GM18909 (cell line): ENCODE measurements at regions not wholly inside any gene's neighbourhood (a gene's known extent, or its start where the extent isn't known, plus 50 kb on each side); places are given as distances from the start of the nearest gene placed in this dataset.

Experiments
- ATAC-seq: cut with Tn5 transposase; IDR thresholded peaks from one replicate; pipeline ENCODE4 v1.9.1; 2021; ENCODE audit warnings: mild to moderate bottlenecking; ENCODE audit not compliant: unreplicated experiment, poor library complexity

- no peak for ATAC-seq
Observed at GRCh38 chr21:16070207-16070651, 340.4 kb downstream of the USP25 start.

- ATAC-seq = no peak
Observed at GRCh38 chr21:16071092-16071491, 341.3 kb downstream of the USP25 start.

GRCh38 chr21:16071761-16072160 lies 342.0 kb downstream of the USP25 start:
- ATAC-seq = no peak

DNA sequence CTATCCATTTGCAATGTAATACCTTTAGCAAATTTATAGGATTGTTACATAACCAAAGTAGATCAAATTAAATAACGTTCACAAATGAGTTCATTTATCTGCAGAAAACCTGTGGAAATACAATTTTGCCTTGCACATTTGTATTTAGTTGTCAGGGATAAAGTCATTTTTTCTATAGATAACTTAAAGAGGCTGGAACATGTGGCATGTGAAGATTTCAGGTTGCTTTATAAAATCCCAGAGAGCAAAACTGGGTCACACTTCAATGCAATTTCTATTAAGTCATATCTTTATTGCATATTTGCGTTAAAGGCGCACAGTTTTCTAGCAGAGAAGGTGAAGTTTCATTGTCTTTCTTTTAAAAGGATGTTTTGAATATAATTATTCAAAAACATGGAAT lies 342.4 kb downstream of the USP25 start:
- no peak for ATAC-seq

DNA sequence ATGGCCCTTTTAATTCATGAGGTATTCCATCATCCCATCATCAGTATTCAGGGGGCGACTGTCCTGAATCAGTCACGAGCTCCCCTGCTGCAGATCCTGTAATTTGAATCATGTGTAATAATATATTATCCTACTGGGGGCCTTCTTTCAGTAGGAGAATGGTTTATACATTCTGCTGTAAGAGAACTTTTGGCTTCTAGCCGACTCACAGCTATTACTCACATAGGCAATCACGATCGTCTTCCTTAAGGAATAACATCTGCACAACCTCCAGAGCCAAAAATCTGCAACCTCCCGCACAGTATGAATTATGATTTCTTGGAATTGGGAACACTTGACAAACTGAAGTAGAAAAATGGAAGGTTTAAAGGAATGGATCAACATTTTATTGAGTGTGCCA lies 343.0 kb downstream of the USP25 start:
- no peak for ATAC-seq

DNA sequence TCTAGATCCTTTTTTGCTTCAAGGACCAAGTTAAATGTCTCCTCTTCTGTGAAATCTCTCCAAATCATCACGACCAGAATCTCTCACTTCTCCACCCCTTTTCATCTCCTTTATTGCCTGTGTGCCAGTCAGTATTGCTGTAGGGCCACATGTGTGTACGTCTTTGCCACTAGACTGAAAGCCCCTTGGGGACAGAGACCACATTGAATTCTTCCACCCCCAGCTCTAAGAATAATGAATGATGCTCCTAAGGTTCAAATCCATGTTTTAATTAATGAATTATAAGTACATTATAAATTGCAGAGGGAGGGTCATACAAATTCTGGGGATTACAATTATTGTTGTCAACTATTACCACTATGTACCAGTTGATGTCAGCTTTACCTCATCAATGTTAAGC lies 343.8 kb downstream of the USP25 start:
- no peak for ATAC-seq

DNA sequence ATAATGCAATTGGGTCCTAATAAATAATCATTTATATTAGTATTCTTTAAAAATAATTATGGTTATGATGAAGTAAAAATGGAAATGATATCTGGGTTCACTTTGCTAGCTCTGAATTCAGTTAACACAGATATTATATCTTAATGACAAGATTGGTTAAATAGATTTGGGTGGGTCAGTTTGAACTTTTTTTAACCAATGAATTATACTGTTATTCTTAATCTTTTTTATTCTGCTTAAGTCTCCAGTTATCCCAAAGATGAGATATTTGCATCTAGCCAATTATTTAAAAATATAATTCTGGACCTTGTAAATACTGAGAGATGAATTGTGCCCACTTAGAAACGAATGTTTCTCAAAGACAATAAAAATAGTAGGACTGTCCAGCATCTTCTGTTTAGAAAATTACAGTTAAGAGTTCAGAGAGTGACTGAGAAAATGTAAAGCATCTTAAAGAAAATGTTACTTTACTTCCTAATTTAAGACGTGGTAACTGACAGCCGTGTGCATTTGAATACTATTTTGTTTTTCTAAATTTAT lies 345.2 kb downstream of the USP25 start:
- no peak for ATAC-seq

DNA sequence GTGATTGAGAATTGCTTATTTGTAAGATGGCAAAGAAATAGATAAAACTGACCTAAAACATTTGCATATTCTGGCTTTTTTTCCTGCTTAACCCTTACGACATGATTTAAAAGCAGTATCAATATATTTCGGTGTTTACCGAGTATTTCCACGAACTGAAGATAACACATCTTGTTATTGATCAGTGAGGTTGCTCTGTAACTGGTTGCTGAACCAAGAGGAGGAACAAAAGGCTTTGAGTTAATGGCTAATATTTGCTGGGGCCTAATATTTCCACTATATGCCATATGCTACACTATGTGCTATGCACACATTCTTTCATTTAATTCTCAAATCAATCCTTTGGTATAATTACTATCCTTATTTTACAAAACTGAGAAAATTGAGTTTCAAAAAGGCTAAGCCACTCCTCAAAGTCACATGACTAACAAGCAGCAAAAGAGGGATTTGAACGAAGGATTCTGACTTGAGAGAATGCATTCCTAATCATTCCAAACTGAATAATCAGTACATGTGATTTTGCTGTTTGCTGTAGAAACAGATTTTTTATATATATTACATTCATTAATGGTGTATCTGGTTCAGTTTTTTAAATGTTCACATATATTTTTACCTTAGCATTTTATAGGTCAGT lies 346.0 kb downstream of the USP25 start:
- ATAC-seq = no peak

GRCh38 chr21:16076465-16076864 lies 346.7 kb downstream of the USP25 start:
- ATAC-seq = no peak

GRCh38 chr21:16078382-16078781 lies 348.6 kb downstream of the USP25 start:
- ATAC-seq = no peak

DNA sequence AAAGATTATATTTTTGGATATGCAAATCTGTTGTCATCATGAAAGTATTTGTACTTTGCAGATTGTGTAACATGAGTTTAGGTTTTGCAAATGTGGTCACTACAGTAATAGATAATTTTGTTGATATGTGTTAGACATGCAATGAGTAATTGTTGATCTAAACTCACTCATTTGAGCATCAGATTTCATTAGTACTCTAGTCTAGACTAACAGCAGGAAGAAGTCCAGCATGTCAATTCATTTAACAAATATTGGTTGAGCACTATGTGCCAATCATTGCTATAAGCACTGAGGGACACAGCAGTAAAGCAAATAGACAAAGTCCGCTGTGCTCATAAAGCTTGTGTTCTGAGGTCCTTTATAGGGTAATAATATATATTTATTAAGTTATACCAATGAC lies 350.0 kb downstream of the USP25 start:
- ATAC-seq = no peak

GRCh38 chr21:16081304-16081703 lies 351.5 kb downstream of the USP25 start:
- ATAC-seq = no peak

DNA sequence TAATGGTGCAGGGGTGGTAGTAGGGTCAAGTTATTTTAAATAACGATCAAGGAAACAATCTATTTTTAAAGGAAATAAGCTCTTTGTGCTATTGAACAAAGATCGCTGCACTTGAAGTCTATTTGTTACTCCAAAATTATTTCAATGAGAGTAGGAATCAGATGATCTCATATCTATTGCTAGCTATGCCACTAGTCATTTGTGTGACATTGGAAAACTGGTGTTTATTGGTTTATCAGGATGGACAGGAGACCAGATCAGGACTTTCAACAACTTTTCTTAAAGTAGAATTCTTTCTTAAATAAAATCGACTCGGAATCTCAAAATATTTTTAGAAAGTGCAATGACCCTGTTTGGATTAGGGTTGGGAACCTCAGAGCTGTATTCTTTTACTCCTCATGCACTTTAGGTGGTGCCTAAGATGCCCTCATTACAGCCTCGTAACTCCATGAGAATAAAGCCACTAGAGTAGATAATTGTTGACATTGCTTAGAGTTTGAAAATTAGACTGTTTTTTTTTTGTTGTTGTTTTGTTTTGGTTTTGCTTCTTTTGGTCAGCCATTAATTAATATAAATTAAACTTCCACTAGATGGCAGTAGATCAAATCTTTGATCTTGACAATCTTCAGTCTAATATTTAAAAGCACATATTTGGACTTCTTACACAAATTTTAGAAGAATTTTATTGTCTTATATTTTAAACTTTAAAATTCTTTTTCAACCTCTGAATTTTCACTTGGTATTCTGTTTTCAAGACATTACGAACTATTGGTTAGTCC lies 352.4 kb downstream of the USP25 start:
- ATAC-seq = peak; percentile 51

- ATAC-seq = no peak
Observed at GRCh38 chr21:16084776-16085364, 355.1 kb downstream of the USP25 start.

DNA sequence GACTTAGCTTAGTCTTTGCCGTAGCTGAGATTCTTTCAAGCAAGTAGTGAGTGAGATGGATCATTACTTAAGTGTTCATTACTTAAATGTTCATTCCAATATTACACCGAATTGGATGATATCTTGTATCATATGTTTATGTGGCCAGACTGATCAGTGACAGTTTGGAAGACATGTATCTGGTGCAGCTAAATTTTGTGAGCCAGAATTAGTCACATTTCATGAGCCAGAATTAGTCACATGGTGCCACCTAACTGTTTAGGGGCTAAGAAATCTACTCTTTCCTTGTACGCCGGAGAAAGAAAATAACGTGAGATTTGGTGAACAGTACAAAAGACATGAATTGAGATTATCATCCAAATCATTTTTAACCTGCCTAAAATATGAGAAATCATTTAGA lies 355.6 kb downstream of the USP25 start:
- no peak for ATAC-seq

GRCh38 chr21:16086121-16086520 lies 356.3 kb downstream of the USP25 start:
- no peak for ATAC-seq

GRCh38 chr21:16086936-16087335 lies 357.2 kb downstream of the USP25 start:
- no peak for ATAC-seq

DNA sequence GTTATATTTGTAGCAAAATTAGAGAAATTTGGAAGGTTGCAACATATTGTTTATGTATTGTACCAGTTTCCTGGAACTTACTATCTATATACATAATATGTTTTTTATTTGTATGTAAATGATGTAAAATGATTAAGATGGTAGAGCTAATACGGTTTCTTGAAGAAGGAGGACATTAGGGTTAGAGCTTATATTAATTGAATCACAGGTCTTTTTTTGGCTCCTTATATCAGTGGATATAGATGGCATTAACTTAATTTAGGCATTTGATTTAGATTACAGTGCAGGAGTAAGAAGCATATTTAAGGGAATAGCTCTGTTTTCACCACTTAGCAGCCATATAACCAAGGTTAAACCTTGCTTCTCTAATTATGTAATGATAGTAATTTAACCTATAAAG lies 357.7 kb downstream of the USP25 start:
- ATAC-seq = no peak

DNA sequence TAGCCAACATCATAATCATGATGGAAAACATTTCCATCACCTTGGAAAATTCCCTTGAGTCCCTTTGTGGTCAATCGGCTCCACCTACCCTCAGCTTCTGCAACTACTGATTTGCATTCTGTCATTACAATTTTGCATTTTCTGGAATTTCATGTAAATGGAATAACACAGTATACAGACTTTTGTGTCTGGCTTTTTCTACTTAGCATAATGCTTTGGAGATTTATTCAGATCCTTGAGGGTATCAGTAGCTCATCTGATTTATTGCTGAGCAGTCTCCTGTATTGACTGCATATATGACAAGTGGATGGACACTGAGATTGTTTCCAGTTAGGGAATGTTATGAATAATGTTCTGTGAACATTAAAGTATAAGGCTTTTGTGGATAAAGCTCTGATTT lies 358.3 kb downstream of the USP25 start:
- no peak for ATAC-seq

DNA sequence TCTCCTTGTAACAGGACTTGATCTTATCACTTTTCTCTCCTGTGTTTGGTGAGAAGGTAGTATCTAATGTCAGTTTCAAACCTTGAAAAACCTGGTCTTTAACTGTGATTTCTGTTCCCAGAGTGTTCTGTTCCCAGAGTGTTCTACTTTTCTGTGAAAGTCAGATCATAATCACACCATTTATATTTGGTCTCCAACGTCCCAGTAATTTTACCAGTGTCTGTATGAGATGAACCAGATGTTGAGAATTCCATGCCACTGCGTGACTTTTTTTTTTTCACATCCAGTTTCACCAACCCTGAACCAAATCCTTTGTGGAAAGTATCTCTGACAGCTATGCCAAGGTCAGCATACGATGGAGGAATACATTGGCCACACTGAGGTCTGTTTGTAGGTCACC lies 365.2 kb downstream of the USP25 start:
- no peak for ATAC-seq

DNA sequence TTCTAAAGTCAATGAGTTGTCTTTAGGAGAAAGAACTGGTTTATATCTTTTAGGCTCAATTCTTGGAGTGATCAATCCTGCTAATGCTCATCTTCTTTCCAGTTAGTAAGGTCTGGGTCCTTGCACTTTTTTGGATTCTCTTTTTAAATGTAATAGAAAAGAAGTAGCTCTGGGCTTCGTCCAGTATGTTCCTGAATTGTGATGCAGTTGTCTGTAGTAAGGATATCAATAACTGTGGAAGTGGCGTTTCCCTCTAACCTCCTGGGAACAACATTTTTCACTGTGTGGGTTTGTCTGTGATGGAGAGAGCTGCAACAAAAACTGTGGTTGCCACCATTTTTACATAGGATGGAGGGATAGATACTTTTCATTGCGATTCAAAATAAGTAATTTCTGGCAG lies 367.2 kb downstream of the USP25 start:
- ATAC-seq = no peak
